ENCODE measurements at regions not wholly inside any gene's neighbourhood (a gene's known extent, or its start where the extent isn't known, plus 50 kb on each side); places are given as distances from the start of the nearest gene placed in this dataset.

DNA sequence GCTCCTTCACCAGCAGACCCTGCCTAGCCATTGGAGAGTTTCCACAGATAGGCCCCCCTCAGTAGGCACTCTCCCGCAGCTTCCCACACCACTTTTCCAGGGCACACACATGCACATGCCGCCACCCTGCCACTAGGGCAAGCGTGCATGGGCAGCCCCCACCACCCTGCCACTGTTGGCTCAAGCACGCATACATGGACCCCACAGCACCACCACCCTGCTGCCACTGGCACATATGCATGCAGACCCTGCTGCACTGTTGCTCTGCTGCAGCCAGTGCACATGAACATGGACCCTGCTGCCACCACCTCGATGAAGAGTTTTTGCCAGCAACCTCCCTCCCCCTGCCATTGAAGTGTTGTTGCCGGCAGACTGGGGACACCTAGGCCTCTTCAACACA is 154.9 kb downstream of the FTCDNL1 start:
- no peak for TF ChIP-seq POLR2A (IDR thresholded peaks at IDR 0.05)
- TF ChIP-seq CTCF (IDR thresholded peaks at IDR 0.05) = no peak

Measured in right lobe of liver (tissue), 4 donors.